Upper lobe of left lung (tissue), 6 donors: ENCODE measurements at regions not wholly inside any gene's neighbourhood (a gene's known extent, or its start where the extent isn't known, plus 50 kb on each side); places are given as distances from the start of the nearest gene placed in this dataset.
A peak's percentile ranks its signal among the peaks of the same experiment; 100 is the strongest.

Experiments
- ATAC-seq, 2 donors: fragments of 200-7000 bp; cut with Tn5 transposase; one replicate each; pipeline ENCODE4 v1.9.1; 2022; ENCODE audit warnings: mild to moderate bottlenecking in 2 of 2, moderate library complexity in 2 of 2; ENCODE audit not compliant: low FRiP score in 2 of 2
- DNase-seq, 2 donors: peaks; one replicate each; pipeline ENCODE4 v3.0.0-alpha.2; 2019 to 2020
- H3K27ac ChIP-seq, 4 donors: fragments of 200-600 bp; sonication (generic); one replicate each; pipeline ENCODE4 v1.5.1; 2016 to 2019
- H3K27me3 ChIP-seq, 4 donors: fragments of 200-600 bp; sonication (generic); one replicate each; pipeline ENCODE4 v1.5.1; 2017 to 2019
- H3K36me3 ChIP-seq, 4 donors: fragments of 200-600 bp; sonication (generic); one replicate each; pipeline ENCODE4 v1.5.1; 2016 to 2019
- H3K4me1 ChIP-seq, 4 donors: fragments of 200-600 bp; sonication (generic); one replicate each; pipeline ENCODE4 v1.5.1; 2018 to 2019
- H3K4me3 ChIP-seq, 4 donors: fragments of 200-600 bp; sonication (generic); one replicate each; pipeline ENCODE4 v1.5.1; 2017 to 2019; ENCODE audit warnings: mild to moderate bottlenecking in 2 of 4, moderate library complexity in 1 of 4
- H3K9me3 ChIP-seq, 4 donors: fragments of 200-600 bp; sonication (generic); one replicate each; pipeline ENCODE4 v1.5.1; 2018 to 2019
- EP300 ChIP-seq, 4 donors: sonication (generic); formaldehyde crosslinking; IDR thresholded peaks; one replicate each; pipeline ENCODE4 v1.5.1; 2017; ENCODE audit warnings: antibody characterized with exemption in 4 of 4, control low read depth in 2 of 4
- POLR2A ChIP-seq, 4 donors: fragments of 450-650 bp; IDR thresholded peaks; one replicate each; pipeline ENCODE4 v1.5.1; 2016 to 2017; ENCODE audit warnings: antibody characterized with exemption in 4 of 4, mild to moderate bottlenecking in 2 of 4
- POLR2AphosphoS5 ChIP-seq, 2 donors: sonication (generic); formaldehyde crosslinking; IDR thresholded peaks; one replicate each; pipeline ENCODE4 v1.5.1; 2017; ENCODE audit warnings: antibody characterized with exemption in 2 of 2
- WGBS, 2 donors: methylation state at CpG; one replicate each; pipeline ENCODE4 v1.1.5; 2017 to 2018; 5-methylcytosine and 5-hydroxymethylcytosine counted together
- TF ChIP-seq, protein P1 (sequence below), 6 experiments: fragments of 450-650 bp in 4 of 6; fragments of 200-600 bp in 2 of 6; sonication (generic) in 2 of 6; IDR thresholded peaks; one replicate each; pipeline ENCODE4 v1.5.1; 2016 to 2019; ENCODE audit warnings: antibody characterized with exemption in 6 of 6
- donor health status: DM: no; HTN: no; CAD: no; lungs with moderate emphysema.
- donor health status: DM: no; HTN: yes; CAD: no; lungs with severe emphysema.

DNA sequence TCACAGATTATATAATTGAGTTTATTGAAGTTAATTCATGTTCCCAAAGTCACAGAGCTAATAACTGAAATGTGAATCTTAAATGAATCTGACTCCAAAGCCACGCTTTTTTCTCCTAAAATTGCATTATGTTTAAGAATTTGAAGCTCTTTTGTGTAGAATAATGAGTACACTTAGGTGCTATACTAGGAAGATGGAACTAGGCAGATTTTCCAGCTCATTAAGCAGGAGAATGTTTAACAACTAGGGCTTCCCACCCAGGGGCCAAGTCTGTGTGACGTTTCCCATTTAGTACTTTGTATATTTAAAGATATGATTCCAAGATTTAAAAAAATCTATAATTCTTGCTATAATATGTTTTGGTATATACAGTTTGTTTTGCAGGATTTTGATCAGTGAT lies 169.5 kb downstream of the KIF20B start:
- H3K4me3 ChIP-seq, result no peak overlapping the region
- ATAC-seq, result no peak
- H3K27me3 ChIP-seq, result no peaks in the 10 kb centered on the region
- H3K27ac ChIP-seq, result no peak overlapping the region
- DNase-seq, result no peak
- H3K9me3 ChIP-seq, result no peaks in the 10 kb centered on the region
- H3K4me1 ChIP-seq, result no peaks in the 10 kb centered on the region
- 83 to 91% methylated on average over 2 of the region's 2 CpGs for WGBS, 2 donors
- TF ChIP-seq EP300 (IDR thresholded peaks at IDR 0.05), result no peak
- H3K36me3 ChIP-seq, result no peaks in the 10 kb centered on the region

DNA sequence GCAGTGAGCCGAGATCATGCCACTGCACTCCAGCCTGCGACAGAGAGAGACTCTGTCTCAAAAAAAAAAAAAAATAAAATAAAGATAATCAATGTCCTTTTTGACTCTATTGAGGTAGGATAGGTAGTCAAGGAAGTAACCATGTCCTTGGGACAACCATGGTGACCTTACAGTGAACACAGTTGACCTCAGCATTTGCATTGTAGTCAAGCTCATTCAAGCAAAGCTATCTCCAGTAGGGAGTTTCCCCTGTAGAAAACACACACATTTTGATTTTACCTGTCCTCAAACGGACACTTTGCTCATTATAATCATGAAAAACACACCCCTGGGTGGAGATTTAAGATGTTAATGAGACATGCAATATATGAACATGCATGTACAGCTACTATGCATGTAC lies 171.7 kb downstream of the KIF20B start:
- DNase-seq (no peak), ATAC-seq (no peak)
- no peak overlapping the region for H3K4me3 ChIP-seq
- no peak for TF ChIP-seq POLR2AphosphoS5 (IDR thresholded peaks at IDR 0.05)
- TF ChIP-seq EP300 (IDR thresholded peaks at IDR 0.05), result no peak
- TF ChIP-seq, protein P1, sequence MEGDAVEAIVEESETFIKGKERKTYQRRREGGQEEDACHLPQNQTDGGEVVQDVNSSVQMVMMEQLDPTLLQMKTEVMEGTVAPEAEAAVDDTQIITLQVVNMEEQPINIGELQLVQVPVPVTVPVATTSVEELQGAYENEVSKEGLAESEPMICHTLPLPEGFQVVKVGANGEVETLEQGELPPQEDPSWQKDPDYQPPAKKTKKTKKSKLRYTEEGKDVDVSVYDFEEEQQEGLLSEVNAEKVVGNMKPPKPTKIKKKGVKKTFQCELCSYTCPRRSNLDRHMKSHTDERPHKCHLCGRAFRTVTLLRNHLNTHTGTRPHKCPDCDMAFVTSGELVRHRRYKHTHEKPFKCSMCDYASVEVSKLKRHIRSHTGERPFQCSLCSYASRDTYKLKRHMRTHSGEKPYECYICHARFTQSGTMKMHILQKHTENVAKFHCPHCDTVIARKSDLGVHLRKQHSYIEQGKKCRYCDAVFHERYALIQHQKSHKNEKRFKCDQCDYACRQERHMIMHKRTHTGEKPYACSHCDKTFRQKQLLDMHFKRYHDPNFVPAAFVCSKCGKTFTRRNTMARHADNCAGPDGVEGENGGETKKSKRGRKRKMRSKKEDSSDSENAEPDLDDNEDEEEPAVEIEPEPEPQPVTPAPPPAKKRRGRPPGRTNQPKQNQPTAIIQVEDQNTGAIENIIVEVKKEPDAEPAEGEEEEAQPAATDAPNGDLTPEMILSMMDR (IDR thresholded peaks at IDR 0.05), result no peak
- no peak for TF ChIP-seq POLR2A (IDR thresholded peaks at IDR 0.05)
- H3K27me3 ChIP-seq, result no peaks in the 10 kb centered on the region
- H3K36me3 ChIP-seq, result no peaks in the 10 kb centered on the region
- no peaks in the 10 kb centered on the region for H3K4me1 ChIP-seq
- H3K9me3 ChIP-seq, result no peaks in the 10 kb centered on the region
- no peak overlapping the region for H3K27ac ChIP-seq
- 88 to 92% methylated on average over 3 of the region's 3 CpGs for WGBS, 2 donors

DNA sequence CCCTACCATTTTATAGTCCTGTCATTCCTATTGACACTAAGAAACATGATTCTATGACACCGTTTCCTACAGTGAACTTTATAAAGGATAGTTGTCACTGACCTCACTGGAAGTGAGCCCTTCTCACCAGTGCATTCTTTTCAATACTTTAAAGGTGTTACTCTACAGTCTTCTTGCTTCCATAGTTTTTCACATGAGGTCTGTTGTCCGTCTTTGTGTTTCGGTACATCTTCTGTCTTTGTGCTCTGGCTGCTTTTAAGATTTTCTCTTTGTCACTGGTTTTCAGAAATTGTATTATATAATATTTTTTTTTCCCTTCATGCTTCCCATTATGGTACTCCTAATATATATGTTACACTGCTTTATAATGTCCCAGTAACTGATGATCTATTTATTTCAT lies 174.2 kb downstream of the KIF20B start:
- H3K4me3 ChIP-seq, result no peak overlapping the region
- H3K27me3 ChIP-seq, result no peaks in the 10 kb centered on the region
- no peaks in the 10 kb centered on the region for H3K4me1 ChIP-seq
- DNase-seq (no peak), ATAC-seq (no peak)
- 84 to 95% methylated on average over 3 of the region's 3 CpGs for WGBS, 2 donors
- H3K36me3 ChIP-seq, result no peaks in the 10 kb centered on the region
- no peaks in the 10 kb centered on the region for H3K9me3 ChIP-seq
- TF ChIP-seq POLR2AphosphoS5 (IDR thresholded peaks at IDR 0.05), result no peak
- no peak overlapping the region for H3K27ac ChIP-seq

DNA sequence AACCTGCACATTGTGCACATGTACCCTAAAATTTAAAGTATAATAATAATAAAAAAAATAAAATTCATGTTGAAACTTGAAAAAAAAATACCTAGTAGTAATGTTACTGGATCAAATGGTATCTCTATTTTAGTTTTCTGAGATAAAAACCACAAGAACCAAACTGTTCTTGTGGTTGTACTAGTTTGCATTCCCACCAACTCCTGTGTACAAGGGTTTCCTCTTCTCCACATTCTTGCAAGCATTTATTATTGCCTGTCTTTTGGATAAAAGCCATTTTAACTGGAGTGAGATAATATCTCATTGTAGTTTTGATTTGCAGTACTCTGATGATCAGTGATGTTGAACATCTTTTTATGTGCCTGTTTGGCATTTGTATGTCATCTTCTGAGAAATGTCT lies 177.7 kb downstream of the KIF20B start:
- no peaks in the 10 kb centered on the region for H3K27me3 ChIP-seq
- no peaks in the 10 kb centered on the region for H3K36me3 ChIP-seq
- no peak overlapping the region for H3K4me3 ChIP-seq
- TF ChIP-seq, protein P1 (IDR thresholded peaks at IDR 0.05), result no peak
- TF ChIP-seq POLR2A (IDR thresholded peaks at IDR 0.05), result no peak
- no peak for TF ChIP-seq EP300 (IDR thresholded peaks at IDR 0.05)
- TF ChIP-seq POLR2AphosphoS5 (IDR thresholded peaks at IDR 0.05), result no peak
- H3K27ac ChIP-seq, result no peak overlapping the region
- no peaks in the 10 kb centered on the region for H3K4me1 ChIP-seq
- no peak for DNase-seq
- ATAC-seq, result no peak
- no peaks in the 10 kb centered on the region for H3K9me3 ChIP-seq

- ATAC-seq (no peak), DNase-seq (no peak)
- 62 to 71% methylated on average over 4 of the region's 4 CpGs for WGBS, 2 donors
- Histone ChIP-seq H3K4me1 (no peaks in the 10 kb centered on the region), H3K36me3 (no peaks in the 10 kb centered on the region), H3K27ac (no peak overlapping the region), H3K9me3 (no peaks in the 10 kb centered on the region), H3K27me3 (no peaks in the 10 kb centered on the region), H3K4me3 (no peak overlapping the region)
- TF ChIP-seq, protein P1 (IDR thresholded peaks at IDR 0.05), result no peak
- TF ChIP-seq EP300 (IDR thresholded peaks at IDR 0.05) (no peak), POLR2A (IDR thresholded peaks at IDR 0.05) (no peak), POLR2AphosphoS5 (IDR thresholded peaks at IDR 0.05) (no peak)
These were observed 186.0 kb downstream of the KIF20B start for GRCh38 chr10:89887406-89887805.

- ATAC-seq (peak in 1 of 2 donors; percentile 64), DNase-seq (no peak)
- Histone ChIP-seq H3K27ac (no peak overlapping the region), H3K4me3 (no peak overlapping the region), H3K9me3 (no peaks in the 10 kb centered on the region), H3K27me3 (no peaks in the 10 kb centered on the region), H3K36me3 (no peaks in the 10 kb centered on the region), H3K4me1 (no peaks in the 10 kb centered on the region)
- WGBS, 2 donors, result 60 to 64% methylated on average over 7 of the region's 7 CpGs
- TF ChIP-seq, protein P1 (IDR thresholded peaks at IDR 0.05), result no peak
- TF ChIP-seq EP300 (IDR thresholded peaks at IDR 0.05), result no peak
- no peak for TF ChIP-seq POLR2AphosphoS5 (IDR thresholded peaks at IDR 0.05)
- no peak for TF ChIP-seq POLR2A (IDR thresholded peaks at IDR 0.05)
These were observed 186.4 kb downstream of the KIF20B start for GRCh38 chr10:89887830-89888229.
